HCT116 (cell line): ENCODE measurements at regions not wholly inside any gene's neighbourhood (a gene's known extent, or its start where the extent isn't known, plus 50 kb on each side); places are given as distances from the start of the nearest gene placed in this dataset.

Experiments
- ATF3 ChIP-seq: IDR thresholded peaks from 2 replicates; pipeline ENCODE4 v1.6.1; 2012
- CEBPB ChIP-seq: IDR thresholded peaks from 2 replicates; pipeline ENCODE4 v1.6.1; 2012; ENCODE audit warnings: low read depth
- CTCF ChIP-seq, 3 experiments: fragments of 200-600 bp in 1 of 3; sonication (generic) in 1 of 3; IDR thresholded peaks in 2 of 3; conservative IDR thresholded peaks in 1 of 3; 2 replicates each; pipeline ENCODE4 v1.5.1; 2012 to 2017; ENCODE audit warnings: low read depth in 2 of 3, low read length in 2 of 3, antibody characterized with exemption in 1 of 3, borderline replicate concordance in 1 of 3, control low read depth in 1 of 3, mild to moderate bottlenecking in 1 of 3, mixed read lengths in 1 of 3, mixed run types in 1 of 3, moderate library complexity in 1 of 3; ENCODE audit not compliant: insufficient read depth in 1 of 3
- EZH2 ChIP-seq: fragments of 200-600 bp; sonication (generic); IDR thresholded peaks from 2 replicates; pipeline ENCODE4 v1.6.1; 2017; ENCODE audit warnings: antibody characterized with exemption, mixed run types
- EZH2phosphoT487 ChIP-seq: fragments of 200-600 bp; IDR thresholded peaks from 2 replicates; pipeline ENCODE4 v1.6.1; 2018; ENCODE audit warnings: antibody characterized with exemption, borderline replicate concordance
- MAX ChIP-seq: IDR thresholded peaks from 2 replicates; pipeline ENCODE4 v1.6.1; 2012
- POLR2A ChIP-seq: IDR thresholded peaks from 2 replicates; pipeline ENCODE4 v1.7.0; 2011; ENCODE audit warnings: borderline replicate concordance; ENCODE audit not compliant: insufficient read depth, insufficient read length; ENCODE audit errors: extremely low read depth
- POLR2AphosphoS5 ChIP-seq: IDR thresholded peaks from 2 replicates; pipeline ENCODE4 v1.6.1; 2011; ENCODE audit warnings: mild to moderate bottlenecking, low read depth, low read length, moderate library complexity
- REST ChIP-seq: IDR thresholded peaks from 2 replicates; pipeline ENCODE4 v1.6.1; 2012; ENCODE audit warnings: low read depth
- SIN3A ChIP-seq: IDR thresholded peaks from 2 replicates; pipeline ENCODE4 v1.6.1; 2012; ENCODE audit warnings: low read depth
- YY1 ChIP-seq: IDR thresholded peaks from 2 replicates; pipeline ENCODE4 v1.6.1; 2011; ENCODE audit warnings: low read length, low read depth, moderate library complexity, mild to moderate bottlenecking; ENCODE audit not compliant: insufficient replicate concordance; ENCODE audit errors: extremely low read depth

- TF ChIP-seq CTCF (IDR thresholded peaks at IDR 0.05 in 2 of 3, conservative IDR thresholded peaks at IDR 0.05 in 1 of 3; ENCODE audit: borderline replicate concordance in 1 of 3, insufficient read depth in 1 of 3, low read depth in 2 of 3, low read length in 2 of 3) (no peak), ATF3 (no peak), REST (no peak), POLR2A (no peak), EZH2phosphoT487 (no peak), POLR2AphosphoS5 (no peak), MAX (no peak), CEBPB (no peak), EZH2 (no peak), YY1 (no peak), SIN3A (no peak)
Measured at GRCh38 chr3:182259579-182259978, 533.7 kb upstream of the ATP11B start.
